A549 (cell line): ENCODE measurements at regions not wholly inside any gene's neighbourhood (a gene's known extent, or its start where the extent isn't known, plus 50 kb on each side); places are given as distances from the start of the nearest gene placed in this dataset.

Experiments used
- CTCF ChIP-seq: fragments of >200 bp; sonication (Bioruptor Twin); formaldehyde crosslinking; IDR thresholded peaks from 3 replicates; pipeline ENCODE4 v1.5.1; 2016
- FOSL2 ChIP-seq, 2 experiments: fragments of 450-650 bp in 1 of 2; fragments of >200 bp in 1 of 2; sonication (Bioruptor Twin) in 1 of 2; formaldehyde crosslinking; IDR thresholded peaks; 2 replicates each; pipeline versions ENCODE4 v1.5.0 to v1.6.1; 2016 to 2020; ENCODE audit warnings: mild to moderate bottlenecking in 1 of 2, moderate library complexity in 1 of 2
- JUNB ChIP-seq: fragments of >200 bp; sonication (Bioruptor Twin); formaldehyde crosslinking; IDR thresholded peaks from 2 replicates; pipeline ENCODE4 v1.6.1; 2016
- MAX ChIP-seq: IDR thresholded peaks from 2 replicates; pipeline ENCODE4 v1.6.1; 2012
- MYC ChIP-seq: IDR thresholded peaks from 2 replicates; pipeline ENCODE4 v1.6.1; 2012; ENCODE audit warnings: mild to moderate bottlenecking, inconsistent platforms, low read length, improper control_type of control experiment, borderline replicate concordance
- NPAS2 ChIP-seq: fragments of 250-450 bp; sonication (Bioruptor Pico); IDR thresholded peaks from 2 replicates; pipeline ENCODE4 v1.8.0; 2022; ENCODE audit warnings: mild to moderate bottlenecking, moderate library complexity, borderline replicate concordance
- POLR2A ChIP-seq: IDR thresholded peaks from 2 replicates; pipeline ENCODE4 v1.6.1; 2012; ENCODE audit warnings: mild to moderate bottlenecking, low read length
- SREBF2 ChIP-seq: fragments of 450-650 bp; IDR thresholded peaks from 2 replicates; pipeline ENCODE4 v1.6.1; 2014; ENCODE audit warnings: mild to moderate bottlenecking, moderate library complexity
- USF2 ChIP-seq: fragments of 450-650 bp; IDR thresholded peaks from 2 replicates; pipeline ENCODE4 v1.6.1; 2014; ENCODE audit warnings: antibody characterized with exemption

GRCh38 chr9:32291370-32291769 is 93.1 kb upstream of the ACO1 start:
- TF ChIP-seq JUNB (no peak), USF2 (no peak), MYC (no peak), SREBF2 (no peak), NPAS2 (no peak), CTCF (no peak), FOSL2 (IDR thresholded peaks at IDR 0.05) (no peak), FOSL2 (CRISPR knock-in tag; IDR thresholded peaks at IDR 0.05) (no peak), MAX (no peak), POLR2A (no peak)
